Memory B cell (primary cell): ENCODE measurements at regions not wholly inside any gene's neighbourhood (a gene's known extent, or its start where the extent isn't known, plus 50 kb on each side); places are given as distances from the start of the nearest gene placed in this dataset.

Source experiments
- ATAC-seq: fragments of 150-1000 bp; cut with Tn5 transposase; 2 replicates; pipeline ENCODE4 v1.10.0; 2021; ENCODE audit warnings: low read depth, mild to moderate bottlenecking, moderate library complexity
- DNase-seq, 2 donors: peaks; one replicate each; pipeline ENCODE4 v3.0.0; 2022; ENCODE audit warnings: low spot score in 2 of 2
- H3K27ac Mint-ChIP-seq: one replicate; pipeline ENCODE4 v1.8.0; 2022; ENCODE audit warnings: mild to moderate bottlenecking, moderate library complexity, mixed read lengths
- H3K27me3 Mint-ChIP-seq: one replicate; pipeline ENCODE4 v1.8.0; 2022; ENCODE audit warnings: mixed read lengths
- H3K36me3 Mint-ChIP-seq: one replicate; pipeline ENCODE4 v1.8.0; 2022; ENCODE audit warnings: mild to moderate bottlenecking, mixed read lengths
- H3K4me1 Mint-ChIP-seq: one replicate; pipeline ENCODE4 v1.8.0; 2022; ENCODE audit warnings: mixed read lengths
- H3K4me3 Mint-ChIP-seq: one replicate; pipeline ENCODE4 v1.8.0; 2022; ENCODE audit warnings: mild to moderate bottlenecking, moderate library complexity, mixed read lengths
- H3K9me3 Mint-ChIP-seq: one replicate; pipeline ENCODE4 v1.8.0; 2022; ENCODE audit warnings: mixed read lengths

- Mint-ChIP-seq H3K9me3 (peaks cover 4% of the 10 kb centered on the region), H3K4me3 (no peak overlapping the region), H3K36me3 (no peaks in the 10 kb centered on the region), H3K4me1 (peaks cover 3% of the 10 kb centered on the region), H3K27ac (no peak overlapping the region), H3K27me3 (peaks cover 8% of the 10 kb centered on the region)
- DNase-seq (no peak), ATAC-seq (no peak)
These were observed 161.4 kb upstream of the PREP start for GRCh38 chr6:105564121-105564902.

DNA sequence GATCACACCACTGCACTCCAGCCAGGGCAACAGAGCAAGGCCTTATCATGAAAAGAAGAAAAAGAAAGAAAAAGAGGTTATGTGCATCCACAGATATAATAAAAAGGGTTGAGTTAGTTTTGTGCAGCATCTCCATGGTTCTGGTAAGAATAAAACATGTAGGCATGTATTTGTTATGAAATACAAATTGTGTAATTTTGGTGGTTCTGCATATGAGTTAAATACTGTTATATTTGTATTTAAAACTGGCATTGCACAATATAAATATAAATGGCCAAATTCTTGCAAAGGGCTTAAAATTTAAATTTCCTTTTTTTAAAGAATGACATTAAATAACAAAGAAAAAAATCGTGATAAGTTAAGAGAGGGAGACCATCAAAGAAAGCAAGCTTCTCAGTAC, 159.1 kb upstream of the PREP start:
- no peak overlapping the region for H3K4me3 Mint-ChIP-seq
- DNase-seq (no peak), ATAC-seq (no peak)
- peaks cover 4% of the 10 kb centered on the region for H3K9me3 Mint-ChIP-seq
- H3K4me1 Mint-ChIP-seq, result peaks cover 2% of the 10 kb centered on the region
- H3K27ac Mint-ChIP-seq, result no peak overlapping the region
- peaks cover 6% of the 10 kb centered on the region for H3K27me3 Mint-ChIP-seq
- no peaks in the 10 kb centered on the region for H3K36me3 Mint-ChIP-seq

DNA sequence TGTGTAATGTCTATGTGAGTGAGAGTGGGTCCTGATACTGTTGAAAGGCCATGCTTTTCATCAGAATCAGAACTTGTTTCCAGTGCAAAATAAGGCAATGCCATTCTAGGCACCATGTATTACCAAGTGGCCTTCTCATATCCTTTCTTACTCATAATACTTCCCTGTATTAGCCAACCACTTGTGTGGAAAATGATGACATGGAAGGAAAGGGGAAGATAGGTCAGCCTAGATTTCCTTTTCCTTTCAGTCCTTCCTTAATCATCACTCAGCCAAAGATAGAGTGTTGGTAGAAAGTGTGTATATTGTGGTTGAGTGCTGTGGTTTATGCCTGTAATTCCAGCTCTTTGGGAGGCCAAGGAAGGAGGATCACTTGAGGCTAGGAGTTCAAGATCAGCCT, 158.6 kb upstream of the PREP start:
- Mint-ChIP-seq H3K27ac (no peak overlapping the region), H3K9me3 (peaks cover 4% of the 10 kb centered on the region), H3K27me3 (peaks cover 3% of the 10 kb centered on the region), H3K4me1 (no peaks in the 10 kb centered on the region), H3K4me3 (no peak overlapping the region), H3K36me3 (no peaks in the 10 kb centered on the region)
- DNase-seq, result no peak
- no peak for ATAC-seq

DNA sequence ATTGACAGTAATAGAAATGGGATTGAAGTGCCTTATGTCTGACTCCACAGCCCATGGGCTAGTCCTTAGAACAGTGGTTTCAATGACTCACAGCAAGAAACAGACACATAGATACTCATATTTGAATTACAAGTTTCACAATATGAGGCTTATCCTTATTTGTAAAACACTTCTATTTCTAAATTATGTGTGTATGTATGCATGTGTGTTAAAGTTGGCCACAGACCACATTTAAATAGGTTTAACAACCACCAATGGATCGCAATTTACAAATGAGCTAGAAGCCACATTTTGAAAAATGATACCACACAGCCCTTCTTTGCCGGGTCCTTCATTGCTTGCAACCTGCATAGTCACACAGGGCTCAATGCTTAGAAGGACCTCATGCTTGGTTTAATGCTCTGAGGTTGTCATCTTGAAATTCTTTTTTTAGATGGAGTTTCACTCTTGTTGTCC, 157.8 kb upstream of the PREP start:
- Mint-ChIP-seq H3K27me3 (peaks cover 3% of the 10 kb centered on the region), H3K4me3 (no peak overlapping the region), H3K9me3 (peaks cover 4% of the 10 kb centered on the region), H3K27ac (no peak overlapping the region), H3K36me3 (no peaks in the 10 kb centered on the region), H3K4me1 (no peaks in the 10 kb centered on the region)
- DNase-seq, result no peak
- ATAC-seq, result no peak

DNA sequence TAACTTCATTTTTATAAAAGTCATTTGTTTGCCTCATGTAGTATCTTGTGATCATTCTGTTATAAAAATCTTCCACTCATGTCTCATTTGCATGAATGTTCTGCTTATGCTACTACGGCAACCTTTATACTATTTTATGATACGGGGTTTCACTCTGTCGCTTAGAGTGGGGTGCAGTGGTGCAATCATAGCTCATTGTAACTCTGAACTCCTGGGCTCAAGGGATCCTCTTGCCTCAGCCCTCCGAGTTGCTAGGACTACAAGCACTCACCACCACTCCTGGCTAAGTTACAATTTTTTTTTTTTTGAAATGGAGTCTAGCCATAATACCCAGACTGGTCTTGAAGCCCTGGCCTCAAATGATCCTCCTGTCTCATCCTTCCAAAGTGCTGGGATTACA, 154.4 kb upstream of the PREP start:
- Mint-ChIP-seq H3K4me1 (no peaks in the 10 kb centered on the region), H3K4me3 (no peak overlapping the region), H3K27me3 (peaks cover 4% of the 10 kb centered on the region), H3K9me3 (no peaks in the 10 kb centered on the region), H3K36me3 (no peaks in the 10 kb centered on the region), H3K27ac (no peak overlapping the region)
- DNase-seq (no peak), ATAC-seq (no peak)

DNA sequence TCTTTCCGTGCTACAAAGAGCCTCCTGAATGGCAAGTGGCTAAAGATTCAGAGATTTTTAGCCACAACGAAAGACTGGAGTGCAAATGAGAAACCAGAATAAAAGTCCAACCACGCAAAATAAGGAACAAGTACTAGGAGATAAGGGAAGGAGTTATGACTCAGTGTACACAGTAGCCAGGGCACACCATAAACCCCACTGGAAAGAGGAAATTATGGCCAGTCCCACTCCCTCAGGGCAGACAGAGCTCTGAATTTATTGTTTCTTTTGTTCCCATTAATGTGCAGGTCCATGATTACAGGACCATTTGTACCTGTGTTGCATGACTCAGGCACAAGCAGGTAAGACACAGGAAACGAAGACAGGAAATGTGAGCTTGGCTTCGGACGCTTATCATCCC, 150.3 kb upstream of the PREP start:
- ATAC-seq (no peak), DNase-seq (no peak)
- Mint-ChIP-seq H3K36me3 (peaks cover 2% of the 10 kb centered on the region), H3K4me3 (no peak overlapping the region), H3K27me3 (peaks cover 11% of the 10 kb centered on the region), H3K4me1 (no peaks in the 10 kb centered on the region), H3K9me3 (peaks cover 2% of the 10 kb centered on the region), H3K27ac (no peak overlapping the region)

DNA sequence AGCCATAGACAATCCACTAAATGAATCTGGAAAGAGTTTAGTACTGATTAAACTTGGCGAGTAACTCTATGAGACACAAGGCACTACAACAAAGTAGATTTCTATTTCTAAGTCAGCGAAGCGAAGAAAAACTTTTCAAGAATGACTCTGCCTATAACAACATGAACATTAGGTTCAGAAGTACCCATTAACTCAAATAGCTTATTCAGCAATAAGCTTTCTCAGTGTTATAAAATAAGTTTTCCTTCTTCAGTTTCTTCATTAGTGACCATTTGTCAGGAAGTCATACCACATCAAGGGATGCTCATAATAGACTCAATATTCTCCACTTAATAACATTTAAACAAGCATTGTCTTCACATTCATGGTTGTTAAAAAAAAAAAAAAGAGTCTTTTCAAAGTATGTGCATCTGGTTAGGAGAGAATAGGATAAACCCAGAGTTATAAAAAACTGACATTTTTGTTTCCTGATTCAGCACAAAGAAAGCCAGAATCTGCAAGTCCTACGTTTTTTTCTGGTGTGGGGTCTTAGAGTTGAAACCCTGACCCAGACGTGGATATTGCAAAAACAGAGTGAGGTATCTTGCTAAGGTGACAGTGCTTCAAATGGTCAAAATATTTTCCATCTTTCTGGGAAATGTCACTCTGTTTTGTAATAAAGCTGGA, 148.2 kb upstream of the PREP start:
- ATAC-seq (no peak), DNase-seq (no peak)
- no peaks in the 10 kb centered on the region for H3K4me1 Mint-ChIP-seq
- H3K27ac Mint-ChIP-seq, result no peak overlapping the region
- peaks cover 11% of the 10 kb centered on the region for H3K27me3 Mint-ChIP-seq
- peaks cover 2% of the 10 kb centered on the region for H3K9me3 Mint-ChIP-seq
- H3K4me3 Mint-ChIP-seq, result no peak overlapping the region
- H3K36me3 Mint-ChIP-seq, result peaks cover 2% of the 10 kb centered on the region

DNA sequence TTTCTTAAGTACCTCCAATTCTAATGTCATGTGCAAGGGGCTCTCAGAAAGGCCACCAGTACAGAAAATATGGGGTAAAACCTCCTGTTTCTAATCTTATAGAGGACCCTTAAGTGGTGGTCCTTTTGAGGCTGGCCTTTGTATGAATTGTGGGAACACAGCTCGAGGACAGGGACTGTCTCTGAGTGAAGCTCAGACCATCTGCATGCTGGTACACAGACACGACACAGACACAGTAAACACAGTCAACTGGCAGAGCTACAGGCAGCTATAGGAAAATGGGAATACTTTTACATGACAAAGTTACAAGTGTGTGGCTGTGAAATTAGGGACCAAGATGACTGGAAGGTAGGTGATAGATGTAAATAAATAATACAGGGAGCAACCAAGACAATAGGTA, 143.9 kb upstream of the PREP start:
- Mint-ChIP-seq H3K27ac (no peak overlapping the region), H3K4me3 (no peak overlapping the region), H3K27me3 (peaks cover 7% of the 10 kb centered on the region), H3K36me3 (peaks cover 2% of the 10 kb centered on the region), H3K4me1 (no peaks in the 10 kb centered on the region), H3K9me3 (peaks cover 2% of the 10 kb centered on the region)
- ATAC-seq (no peak), DNase-seq (no peak)

- no peaks in the 10 kb centered on the region for H3K4me1 Mint-ChIP-seq
- no peak overlapping the region for H3K27ac Mint-ChIP-seq
- DNase-seq (no peak), ATAC-seq (no peak)
- no peak overlapping the region for H3K4me3 Mint-ChIP-seq
- H3K36me3 Mint-ChIP-seq, result peaks cover 2% of the 10 kb centered on the region
- H3K9me3 Mint-ChIP-seq, result peaks cover 2% of the 10 kb centered on the region
- peaks cover 7% of the 10 kb centered on the region for H3K27me3 Mint-ChIP-seq
These were observed 143.3 kb upstream of the PREP start for GRCh38 chr6:105545947-105546731.

GRCh38 chr6:105545228-105545920, 142.5 kb upstream of the PREP start:
- Mint-ChIP-seq H3K4me3 (no peak overlapping the region), H3K27ac (no peak overlapping the region), H3K9me3 (peaks cover 2% of the 10 kb centered on the region), H3K27me3 (peaks cover 7% of the 10 kb centered on the region), H3K36me3 (peaks cover 2% of the 10 kb centered on the region), H3K4me1 (no peaks in the 10 kb centered on the region)
- no peak for ATAC-seq
- no peak for DNase-seq

DNA sequence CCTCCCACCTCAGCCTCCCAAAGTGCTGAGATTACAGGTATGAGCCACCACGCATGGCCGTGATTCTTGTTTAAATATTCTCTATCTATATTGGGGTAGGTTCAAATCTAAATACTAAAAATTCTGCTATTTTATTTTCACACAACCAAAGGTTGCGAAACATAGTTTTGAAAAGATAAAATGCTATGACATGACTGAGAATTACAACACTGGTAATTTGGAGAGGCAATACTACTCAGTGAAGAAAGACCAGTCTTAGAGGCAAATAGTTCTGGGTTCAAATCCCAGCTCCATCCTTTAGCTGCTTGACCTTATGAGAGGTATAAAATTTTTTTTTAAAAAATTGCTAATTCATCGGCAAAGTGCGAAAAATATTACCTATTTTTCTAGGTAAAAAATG, 137.0 kb upstream of the PREP start:
- Mint-ChIP-seq H3K27ac (no peak overlapping the region), H3K36me3 (no peaks in the 10 kb centered on the region), H3K27me3 (peaks cover 4% of the 10 kb centered on the region), H3K4me1 (no peaks in the 10 kb centered on the region), H3K9me3 (no peaks in the 10 kb centered on the region), H3K4me3 (no peak overlapping the region)
- ATAC-seq (no peak), DNase-seq (no peak)

- Mint-ChIP-seq H3K36me3 (no peaks in the 10 kb centered on the region), H3K27ac (no peak overlapping the region), H3K4me1 (no peaks in the 10 kb centered on the region), H3K27me3 (peaks cover 4% of the 10 kb centered on the region), H3K9me3 (no peaks in the 10 kb centered on the region), H3K4me3 (no peak overlapping the region)
- no peak for ATAC-seq
- DNase-seq, result no peak
These were observed 135.2 kb upstream of the PREP start for GRCh38 chr6:105537981-105538578.

DNA sequence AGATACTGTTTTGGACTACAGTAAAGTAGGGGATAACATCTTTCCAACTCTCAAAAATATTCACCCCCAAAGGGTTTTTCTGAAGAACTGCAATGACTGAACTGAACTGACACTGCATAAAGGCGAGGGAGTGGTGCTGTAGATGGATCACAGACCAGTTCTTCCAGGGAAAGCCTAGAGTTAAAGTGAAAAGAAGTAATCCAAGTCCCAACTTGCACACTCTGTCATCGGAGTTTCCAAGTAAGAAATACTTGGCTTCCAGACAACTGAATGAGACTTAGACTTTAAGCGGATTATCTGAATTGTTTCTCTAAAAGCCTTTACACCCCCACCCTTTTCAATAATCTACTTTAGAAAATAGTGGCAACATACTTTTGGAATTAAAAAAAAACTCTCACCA, 134.1 kb upstream of the PREP start:
- H3K4me3 Mint-ChIP-seq, result no peak overlapping the region
- no peaks in the 10 kb centered on the region for H3K9me3 Mint-ChIP-seq
- no peak overlapping the region for H3K27ac Mint-ChIP-seq
- peaks cover 4% of the 10 kb centered on the region for H3K27me3 Mint-ChIP-seq
- DNase-seq, result no peak
- H3K36me3 Mint-ChIP-seq, result no peaks in the 10 kb centered on the region
- ATAC-seq, result no peak
- H3K4me1 Mint-ChIP-seq, result no peaks in the 10 kb centered on the region
